Neural progenitor cell (in vitro differentiated cells): ENCODE measurements at regions not wholly inside any gene's neighbourhood (a gene's known extent, or its start where the extent isn't known, plus 50 kb on each side); places are given as distances from the start of the nearest gene placed in this dataset.

Source experiments
- DNase-seq: peaks from one replicate; pipeline ENCODE4 v3.0.0-alpha.2; 2016; ENCODE audit warnings: low spot score
- H2AFZ ChIP-seq: fragments of 200-600 bp; sonication (generic); replicated peaks from 2 replicates; pipeline ENCODE4 v1.6.1; 2016; ENCODE audit warnings: antibody characterized with exemption
- H3F3A ChIP-seq: fragments of 200-600 bp; sonication (generic); 2 replicates; pipeline ENCODE4 v1.6.1; 2016; ENCODE audit warnings: antibody characterized with exemption, low read depth
- H3K27ac ChIP-seq: fragments of 200-600 bp; sonication (generic); 2 replicates; pipeline ENCODE4 v1.5.1; 2016; ENCODE audit warnings: mild to moderate bottlenecking
- H3K27me3 ChIP-seq: fragments of 200-600 bp; sonication (generic); 2 replicates; pipeline ENCODE4 v1.6.1; 2016; ENCODE audit warnings: mild to moderate bottlenecking, moderate library complexity
- H3K36me3 ChIP-seq: fragments of 200-600 bp; sonication (generic); 2 replicates; pipeline ENCODE4 v1.5.1; 2016
- H3K4me1 ChIP-seq: fragments of 200-600 bp; sonication (generic); 2 replicates; pipeline ENCODE4 v1.6.1; 2016; ENCODE audit warnings: mixed run types
- H3K4me2 ChIP-seq: fragments of 200-600 bp; sonication (generic); 2 replicates; pipeline ENCODE4 v1.6.1; 2016
- H3K4me3 ChIP-seq: fragments of 200-600 bp; sonication (generic); 2 replicates; pipeline ENCODE4 v1.5.1; 2016
- H3K79me2 ChIP-seq: fragments of 200-600 bp; sonication (generic); 2 replicates; pipeline ENCODE4 v1.6.1; 2016; ENCODE audit warnings: low read depth
- H3K9ac ChIP-seq: fragments of 200-600 bp; sonication (generic); 2 replicates; pipeline ENCODE4 v1.6.1; 2016
- H3K9me3 ChIP-seq: fragments of 200-600 bp; sonication (generic); 2 replicates; pipeline ENCODE4 v1.5.1; 2016; ENCODE audit warnings: low read depth
- H4K20me1 ChIP-seq: fragments of 200-600 bp; sonication (generic); 2 replicates; pipeline ENCODE4 v1.6.1; 2016; ENCODE audit warnings: low read depth
- H3K27ac Mint-ChIP-seq: 3 replicates; pipeline ENCODE4 v1.8.0; 2021; ENCODE audit warnings: mixed read lengths
- H3K27me3 Mint-ChIP-seq: 2 replicates; pipeline ENCODE4 v1.8.0; 2022; ENCODE audit warnings: low read depth, mild to moderate bottlenecking, inconsistent platforms, moderate library complexity, mixed read lengths; ENCODE audit not compliant: insufficient read depth
- H3K36me3 Mint-ChIP-seq: 3 replicates; pipeline ENCODE4 v1.8.0; 2021; ENCODE audit warnings: mixed read lengths
- H3K4me1 Mint-ChIP-seq: 3 replicates; pipeline ENCODE4 v1.8.0; 2021; ENCODE audit warnings: mixed read lengths
- H3K4me3 Mint-ChIP-seq: 3 replicates; pipeline ENCODE4 v1.8.0; 2021; ENCODE audit warnings: mild to moderate bottlenecking, moderate library complexity, mixed read lengths
- H3K9me3 Mint-ChIP-seq: 3 replicates; pipeline ENCODE4 v1.8.0; 2020; ENCODE audit warnings: mixed read lengths
- EZH2 ChIP-seq: fragments of 200-600 bp; sonication (generic); IDR thresholded peaks from 2 replicates; pipeline ENCODE4 v1.6.1; 2017; ENCODE audit warnings: antibody characterized with exemption, mild to moderate bottlenecking, moderate library complexity
- EZH2phosphoT487 ChIP-seq: fragments of 200-600 bp; sonication (generic); IDR thresholded peaks from 2 replicates; pipeline ENCODE4 v1.6.1; 2017; ENCODE audit warnings: antibody characterized with exemption
- TF ChIP-seq, protein P1 (sequence below): fragments of 200-600 bp; sonication (generic); IDR thresholded peaks from 2 replicates; pipeline ENCODE4 v1.5.1; 2017; ENCODE audit warnings: antibody characterized with exemption, mild to moderate bottlenecking

DNA sequence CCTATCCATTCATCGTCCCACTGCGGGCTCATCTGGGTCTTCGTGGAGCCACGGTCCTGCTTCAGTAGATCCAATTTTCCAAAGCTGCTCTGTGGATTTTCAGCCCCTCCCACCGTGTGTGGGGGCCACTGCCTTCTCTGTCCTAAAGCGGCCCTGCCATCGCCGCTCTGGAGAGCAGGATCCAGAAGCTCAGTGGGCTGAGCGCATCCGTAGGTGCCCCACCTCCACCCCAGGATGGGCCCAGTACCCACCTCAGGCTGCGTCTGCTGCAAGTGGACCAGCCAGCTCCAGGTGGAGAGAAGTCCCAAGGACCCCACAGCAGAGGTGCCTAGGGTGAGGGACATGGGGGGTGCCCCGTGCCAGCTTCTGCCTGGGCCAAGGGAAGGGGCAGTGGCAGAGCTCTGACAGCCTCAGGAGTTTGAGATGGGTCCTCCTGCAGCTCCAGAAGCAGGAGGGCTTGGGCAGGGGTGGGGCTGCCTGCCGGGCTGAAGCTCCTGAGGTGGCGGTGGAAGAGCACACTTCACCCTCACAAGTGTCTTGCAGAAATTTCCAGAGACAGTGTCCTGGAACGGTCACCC, 148.1 kb upstream of the C14orf180 start:
- Histone ChIP-seq H3K9me3 (no peaks in the 10 kb centered on the region), H3K27ac (no peak overlapping the region), H3K79me2 (no peaks in the 10 kb centered on the region), H3K4me3 (no peak overlapping the region), H3K4me1 (peaks cover 8% of the 10 kb centered on the region), H3K27me3 (no peaks in the 10 kb centered on the region), H3K9ac (no peak overlapping the region), H2AFZ (no peak overlapping the region), H3F3A (no peaks in the 10 kb centered on the region), H3K4me2 (no peak overlapping the region), H3K36me3 (no peaks in the 10 kb centered on the region), H4K20me1 (no peaks in the 10 kb centered on the region)
- no peak overlapping the region for H3K27ac Mint-ChIP-seq
- peaks cover 10% of the 10 kb centered on the region for H3K4me1 Mint-ChIP-seq
- peaks cover 4% of the 10 kb centered on the region for H3K27me3 Mint-ChIP-seq
- no peak for DNase-seq
- no peak overlapping the region for H3K4me3 Mint-ChIP-seq
- H3K36me3 Mint-ChIP-seq: no peaks in the 10 kb centered on the region
- TF ChIP-seq EZH2 (no peak), EZH2phosphoT487 (no peak)
- TF ChIP-seq, protein P1, sequence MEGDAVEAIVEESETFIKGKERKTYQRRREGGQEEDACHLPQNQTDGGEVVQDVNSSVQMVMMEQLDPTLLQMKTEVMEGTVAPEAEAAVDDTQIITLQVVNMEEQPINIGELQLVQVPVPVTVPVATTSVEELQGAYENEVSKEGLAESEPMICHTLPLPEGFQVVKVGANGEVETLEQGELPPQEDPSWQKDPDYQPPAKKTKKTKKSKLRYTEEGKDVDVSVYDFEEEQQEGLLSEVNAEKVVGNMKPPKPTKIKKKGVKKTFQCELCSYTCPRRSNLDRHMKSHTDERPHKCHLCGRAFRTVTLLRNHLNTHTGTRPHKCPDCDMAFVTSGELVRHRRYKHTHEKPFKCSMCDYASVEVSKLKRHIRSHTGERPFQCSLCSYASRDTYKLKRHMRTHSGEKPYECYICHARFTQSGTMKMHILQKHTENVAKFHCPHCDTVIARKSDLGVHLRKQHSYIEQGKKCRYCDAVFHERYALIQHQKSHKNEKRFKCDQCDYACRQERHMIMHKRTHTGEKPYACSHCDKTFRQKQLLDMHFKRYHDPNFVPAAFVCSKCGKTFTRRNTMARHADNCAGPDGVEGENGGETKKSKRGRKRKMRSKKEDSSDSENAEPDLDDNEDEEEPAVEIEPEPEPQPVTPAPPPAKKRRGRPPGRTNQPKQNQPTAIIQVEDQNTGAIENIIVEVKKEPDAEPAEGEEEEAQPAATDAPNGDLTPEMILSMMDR: no peak
- no peaks in the 10 kb centered on the region for H3K9me3 Mint-ChIP-seq

DNA sequence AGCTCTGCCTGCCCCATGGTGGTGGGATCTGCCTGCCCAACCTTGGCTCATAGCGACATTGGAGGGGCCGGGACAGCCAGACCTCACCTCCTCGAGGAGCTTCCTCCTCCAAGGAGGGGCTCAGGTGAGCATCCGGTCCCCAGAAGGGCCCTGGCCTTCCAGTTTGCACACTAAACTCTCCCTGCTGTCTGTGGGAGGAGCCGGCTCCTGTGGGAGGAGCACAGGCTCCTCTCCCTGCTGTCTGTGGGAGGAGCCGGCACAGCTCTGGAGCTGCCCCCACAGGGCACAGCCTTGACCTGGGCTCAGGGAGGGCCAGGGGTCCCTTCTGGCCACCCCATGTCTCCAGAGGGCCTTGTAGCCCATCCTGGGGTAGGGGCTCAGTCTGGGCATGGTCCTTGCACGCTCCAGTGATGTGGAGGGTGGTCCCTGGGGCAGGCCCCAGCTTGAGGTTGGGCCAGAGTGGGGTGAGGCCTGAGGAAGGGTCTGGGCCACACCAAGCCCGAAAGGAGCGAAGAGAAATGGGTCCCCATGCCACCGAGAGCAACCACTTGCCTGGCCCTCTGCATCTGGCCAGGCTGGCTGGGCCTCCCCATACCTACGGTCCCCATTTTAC, 147.5 kb upstream of the C14orf180 start:
- TF ChIP-seq EZH2phosphoT487 (no peak), EZH2 (no peak)
- TF ChIP-seq, protein P1: no peak
- Histone ChIP-seq H3K27ac (no peak overlapping the region), H3K27me3 (no peaks in the 10 kb centered on the region), H4K20me1 (no peaks in the 10 kb centered on the region), H3K79me2 (no peaks in the 10 kb centered on the region), H3F3A (no peaks in the 10 kb centered on the region), H3K4me2 (no peak overlapping the region), H3K9me3 (no peaks in the 10 kb centered on the region), H2AFZ (no peak overlapping the region), H3K36me3 (no peaks in the 10 kb centered on the region), H3K9ac (no peak overlapping the region), H3K4me3 (no peak overlapping the region), H3K4me1 (peaks cover 11% of the 10 kb centered on the region)
- peaks cover 11% of the 10 kb centered on the region for H3K4me1 Mint-ChIP-seq
- no peak overlapping the region for H3K27ac Mint-ChIP-seq
- no peak for DNase-seq
- peaks cover 4% of the 10 kb centered on the region for H3K27me3 Mint-ChIP-seq
- no peaks in the 10 kb centered on the region for H3K36me3 Mint-ChIP-seq
- H3K4me3 Mint-ChIP-seq: no peak overlapping the region
- no peaks in the 10 kb centered on the region for H3K9me3 Mint-ChIP-seq

DNA sequence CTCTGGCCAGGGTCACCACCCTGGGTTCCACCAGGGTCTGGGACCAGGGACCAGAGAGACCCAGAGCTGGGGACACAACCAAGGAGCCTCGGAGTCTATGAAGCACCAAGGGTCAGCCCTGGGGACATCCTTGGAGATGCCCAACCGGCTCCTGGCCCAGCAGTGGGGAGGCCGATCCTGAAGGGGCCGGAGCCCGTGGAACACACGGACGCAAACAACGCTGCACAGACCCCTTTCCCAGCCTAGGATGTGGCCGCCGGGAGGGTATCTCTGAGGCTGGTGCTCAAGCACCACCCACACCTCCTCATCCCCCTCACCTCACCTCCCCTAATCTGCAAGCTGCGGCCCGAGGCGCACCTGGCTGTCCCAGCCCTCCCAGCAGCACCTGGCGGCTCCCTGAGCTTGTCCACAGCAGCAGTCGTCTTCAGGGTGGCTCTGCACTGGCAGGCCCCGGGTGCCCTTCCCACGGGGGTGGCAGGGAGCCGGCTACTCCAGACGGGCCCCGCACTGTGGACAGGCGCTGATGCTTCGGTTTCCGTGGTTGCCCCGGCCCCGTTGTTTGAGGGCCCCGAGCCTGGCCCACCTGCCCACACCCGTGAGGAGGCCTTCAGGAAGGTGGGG, 146.8 kb upstream of the C14orf180 start:
- no peaks in the 10 kb centered on the region for H3K9me3 ChIP-seq
- no peak for TF ChIP-seq EZH2
- no peak for TF ChIP-seq EZH2phosphoT487
- TF ChIP-seq, protein P1: no peak
- Mint-ChIP-seq H3K27me3 (peaks cover 4% of the 10 kb centered on the region), H3K4me3 (no peak overlapping the region), H3K36me3 (no peaks in the 10 kb centered on the region), H3K27ac (no peak overlapping the region), H3K4me1 (peaks cover 16% of the 10 kb centered on the region), H3K9me3 (no peaks in the 10 kb centered on the region)
- H3K36me3 ChIP-seq: no peaks in the 10 kb centered on the region
- H3F3A ChIP-seq: no peaks in the 10 kb centered on the region
- H3K27ac ChIP-seq: no peak overlapping the region
- no peak overlapping the region for H3K9ac ChIP-seq
- H4K20me1 ChIP-seq: no peaks in the 10 kb centered on the region
- peaks cover 17% of the 10 kb centered on the region for H3K4me1 ChIP-seq
- no peak overlapping the region for H3K4me2 ChIP-seq
- no peaks in the 10 kb centered on the region for H3K27me3 ChIP-seq
- H2AFZ ChIP-seq: no peak overlapping the region
- DNase-seq: no peak
- H3K79me2 ChIP-seq: no peaks in the 10 kb centered on the region
- no peak overlapping the region for H3K4me3 ChIP-seq
